ENCODE measurements at regions not wholly inside any gene's neighbourhood (a gene's known extent, or its start where the extent isn't known, plus 50 kb on each side); places are given as distances from the start of the nearest gene placed in this dataset.

GRCh38 chr7:153185936-153186335 lies 426.4 kb downstream of the ACTR3B start:
- TF ChIP-seq CTCF (conservative IDR thresholded peaks at IDR 0.05 in 1 of 2, IDR thresholded peaks at IDR 0.05 in 1 of 2; ENCODE audit: extremely low read depth in 1 of 2, insufficient read depth in 1 of 2, low read depth in 1 of 2, low read length in 2 of 2) (no peak), EZH2 (IDR thresholded peaks at IDR 0.05; ENCODE audit: borderline replicate concordance, low read length) (no peak)
